CD14-positive monocyte (primary cell): ENCODE measurements at regions not wholly inside any gene's neighbourhood (a gene's known extent, or its start where the extent isn't known, plus 50 kb on each side); places are given as distances from the start of the nearest gene placed in this dataset.

ENCODE experiments used
- DNase-seq, 3 donors: peaks; one replicate each; pipeline ENCODE4 v3.0.0-alpha.2; 2011 to 2022
- H2AFZ ChIP-seq: 2 replicates; pipeline ENCODE4 v1.6.0; 2012; ENCODE audit warnings: mild to moderate bottlenecking, low read depth, low read length, inconsistent platforms; ENCODE audit not compliant: insufficient read depth, poor library complexity, severe bottlenecking
- H3K27ac ChIP-seq, 2 donors: 1 replicate in 1 of 2; 2 replicates in 1 of 2; pipeline ENCODE4 v1.5.1; 2012 to 2013; ENCODE audit warnings: low read length in 2 of 2, control low read depth in 1 of 2, inconsistent platforms in 1 of 2, low read depth in 1 of 2, mild to moderate bottlenecking in 1 of 2
- H3K27me3 ChIP-seq, 2 donors: one replicate each; pipeline versions ENCODE4 v1.6.0 to v1.6.1; 2011 to 2013; ENCODE audit warnings: low read length in 2 of 2; ENCODE audit not compliant: control insufficient read depth in 2 of 2, insufficient read depth in 2 of 2
- H3K36me3 ChIP-seq, 2 donors: replicated peaks in 1 of 2; 1 replicate in 1 of 2; 2 replicates in 1 of 2; pipeline versions ENCODE4 v1.5.1 to v1.6.1; 2012 to 2013; ENCODE audit warnings: low read length in 2 of 2, control low read depth in 1 of 2, inconsistent platforms in 1 of 2, mild to moderate bottlenecking in 1 of 2; ENCODE audit not compliant: insufficient read depth in 2 of 2, control insufficient read depth in 1 of 2
- H3K4me1 ChIP-seq, 2 donors: 1 replicate in 1 of 2; 2 replicates in 1 of 2; pipeline versions ENCODE4 v1.5.1 to v1.6.1; 2012 to 2013; ENCODE audit warnings: low read length in 2 of 2, control low read depth in 1 of 2, inconsistent platforms in 1 of 2, mild to moderate bottlenecking in 1 of 2, moderate library complexity in 1 of 2; ENCODE audit not compliant: insufficient read depth in 2 of 2, control insufficient read depth in 1 of 2
- H3K4me2 ChIP-seq: replicated peaks from 2 replicates; pipeline ENCODE3; 2012; ENCODE audit warnings: low read length, moderate library complexity, mild to moderate bottlenecking; ENCODE audit not compliant: poor library complexity, severe bottlenecking; ENCODE audit errors: extremely low read depth
- H3K4me3 ChIP-seq, 3 experiments: fragments of 200-600 bp in 1 of 3; sonication (generic) in 1 of 3; replicated peaks in 1 of 3; 1 replicate in 2 of 3; 2 replicates in 1 of 3; pipeline ENCODE4 v1.5.1; 2011 to 2013; ENCODE audit warnings: low read length in 3 of 3, mild to moderate bottlenecking in 3 of 3, control low read depth in 2 of 3, low read depth in 2 of 3, inconsistent platforms in 1 of 3, moderate library complexity in 1 of 3
- H3K79me2 ChIP-seq: 2 replicates; pipeline ENCODE4 v1.6.0; 2012; ENCODE audit warnings: mild to moderate bottlenecking, control low read depth, inconsistent platforms, low read length, moderate library complexity; ENCODE audit not compliant: insufficient read depth
- H3K9ac ChIP-seq: 2 replicates; pipeline ENCODE4 v1.6.0; 2017; ENCODE audit warnings: low read length, mild to moderate bottlenecking; ENCODE audit not compliant: insufficient read depth, poor library complexity, severe bottlenecking
- H3K9me3 ChIP-seq, 2 donors: replicated peaks in 1 of 2; 1 replicate in 1 of 2; 2 replicates in 1 of 2; pipeline versions ENCODE4 v1.5.1 to v1.6.1; 2012 to 2013; ENCODE audit warnings: low read length in 2 of 2, control low read depth in 1 of 2; ENCODE audit not compliant: control insufficient read depth in 1 of 2, insufficient read depth in 1 of 2
- H4K20me1 ChIP-seq: 2 replicates; pipeline ENCODE4 v1.6.0; 2012; ENCODE audit warnings: mild to moderate bottlenecking, low read length, control low read depth, moderate library complexity; ENCODE audit not compliant: insufficient read depth
- H3K27ac Mint-ChIP-seq, 7 donors: one replicate each; pipeline ENCODE4 v1.8.0; 2020; ENCODE audit warnings: mild to moderate bottlenecking in 7 of 7, mixed read lengths in 7 of 7, moderate library complexity in 6 of 7, inconsistent platforms in 2 of 7
- H3K27me3 Mint-ChIP-seq, 3 donors: one replicate each; pipeline ENCODE4 v1.8.0; 2021 to 2022; ENCODE audit warnings: low read depth in 3 of 3, mild to moderate bottlenecking in 3 of 3, mixed read lengths in 3 of 3, moderate library complexity in 3 of 3, inconsistent platforms in 1 of 3
- H3K36me3 Mint-ChIP-seq, 2 donors: one replicate each; pipeline ENCODE4 v1.8.0; 2020; ENCODE audit warnings: mixed read lengths in 2 of 2, inconsistent platforms in 1 of 2, mild to moderate bottlenecking in 1 of 2
- H3K4me1 Mint-ChIP-seq: one replicate; pipeline ENCODE4 v1.8.0; 2020; ENCODE audit warnings: mild to moderate bottlenecking, mixed read lengths
- H3K4me3 Mint-ChIP-seq, 2 donors: one replicate each; pipeline ENCODE4 v1.8.0; 2020; ENCODE audit warnings: mild to moderate bottlenecking in 2 of 2, mixed read lengths in 2 of 2, moderate library complexity in 1 of 2
- H3K9me3 Mint-ChIP-seq, 7 donors: one replicate each; pipeline ENCODE4 v1.8.0; 2020 to 2022; ENCODE audit warnings: mixed read lengths in 7 of 7, mild to moderate bottlenecking in 6 of 7, moderate library complexity in 6 of 7, inconsistent platforms in 2 of 7
- CTCF ChIP-seq: fragments of 200-600 bp; IDR thresholded peaks from one replicate; pipeline ENCODE4 v1.8.0; 2022; ENCODE audit warnings: antibody characterized with exemption, mild to moderate bottlenecking
- WGBS: methylation state at CpG from one replicate; pipeline ENCODE4 v1.1.5; 2013; ENCODE audit warnings: missing lambda C conversion rate; ENCODE audit not compliant: insufficient coverage; 5-methylcytosine and 5-hydroxymethylcytosine counted together
- intact Hi-C, 2 donors: fragments of 100-400 bp; cut with micrococcal nuclease; formaldehyde crosslinking; loops; one replicate each; pipeline versions ENCODE4 v1.15.0 to v1.15.1; 2023

- Histone ChIP-seq H3K79me2 (no peaks in the 10 kb centered on the region), H3K27me3 (no peaks in the 10 kb centered on the region), H3K4me3 (no peak overlapping the region), H3K9me3 (peaks cover 0 to 10% of the 10 kb centered on the region in 2 donors), H2AFZ (no peak overlapping the region), H3K27ac (no peak overlapping the region), H3K36me3 (no peaks in the 10 kb centered on the region), H3K4me1 (no peaks in the 10 kb centered on the region), H4K20me1 (no peaks in the 10 kb centered on the region), H3K9ac (no peak overlapping the region), H3K4me2 (no peak overlapping the region)
- no peak overlapping the region for H3K4me3 Mint-ChIP-seq
- H3K27ac Mint-ChIP-seq: no peak overlapping the region
- no peaks in the 10 kb centered on the region for H3K4me1 Mint-ChIP-seq
- WGBS: no CpG with 5 or more reads among the region's 2 CpGs
- peaks cover 0 to 11% (median 0%) of the 10 kb centered on the region in 7 donors for H3K9me3 Mint-ChIP-seq
- no peak for DNase-seq
- intact Hi-C loops: no loop called here
- no peaks in the 10 kb centered on the region for H3K36me3 Mint-ChIP-seq
- no peak for TF ChIP-seq CTCF
- peaks cover 0 to 2% (median 1%) of the 10 kb centered on the region in 3 donors for H3K27me3 Mint-ChIP-seq
These were observed 178.5 kb upstream of the CTSO start for GRCh38 chr4:156132196-156132595.

- Histone ChIP-seq H3K4me2 (no peak overlapping the region), H4K20me1 (no peaks in the 10 kb centered on the region), H3K36me3 (no peaks in the 10 kb centered on the region), H2AFZ (no peak overlapping the region), H3K9ac (no peak overlapping the region), H3K9me3 (peaks cover 0 to 14% of the 10 kb centered on the region in 2 donors), H3K4me1 (no peaks in the 10 kb centered on the region), H3K79me2 (no peaks in the 10 kb centered on the region), H3K27me3 (no peaks in the 10 kb centered on the region), H3K4me3 (no peak overlapping the region), H3K27ac (no peak overlapping the region)
- peaks cover 2 to 11% (median 10%) of the 10 kb centered on the region in 7 donors for H3K9me3 Mint-ChIP-seq
- intact Hi-C loops: no loop called here
- no peak for TF ChIP-seq CTCF
- DNase-seq: no peak
- H3K27ac Mint-ChIP-seq: peak overlapping the region in 1 of 7 donors; percentile 25
- H3K27me3 Mint-ChIP-seq: no peaks in the 10 kb centered on the region
- H3K4me3 Mint-ChIP-seq: no peak overlapping the region
- no peaks in the 10 kb centered on the region for H3K36me3 Mint-ChIP-seq
- no CpG with 5 or more reads among the region's 1 CpG for WGBS
- H3K4me1 Mint-ChIP-seq: no peaks in the 10 kb centered on the region
These were observed 174.9 kb upstream of the CTSO start for GRCh38 chr4:156128616-156129015.
